IMR-90 (cell line): ENCODE measurements at regions not wholly inside any gene's neighbourhood (a gene's known extent, or its start where the extent isn't known, plus 50 kb on each side); places are given as distances from the start of the nearest gene placed in this dataset.

Source experiments
- FOS ChIP-seq: fragments of 150-350 bp; IDR thresholded peaks from 2 replicates; pipeline ENCODE4 v1.6.1; 2016; ENCODE audit warnings: low read depth, low read length
- MAFK ChIP-seq: IDR thresholded peaks from 2 replicates; pipeline ENCODE4 v1.6.1; 2012; ENCODE audit warnings: low read depth, low read length, improper control_type of control experiment
- POLR2A ChIP-seq: IDR thresholded peaks from 2 replicates; pipeline ENCODE4 v1.6.1; 2012; ENCODE audit warnings: mild to moderate bottlenecking, low read depth, low read length
- SMC3 ChIP-seq: fragments of 150-350 bp; IDR thresholded peaks from 2 replicates; pipeline ENCODE4 v1.6.1; 2016; ENCODE audit warnings: low read depth, mild to moderate bottlenecking, antibody characterized with exemption, low read length, moderate library complexity
- TF ChIP-seq, protein P1 (sequence below): conservative IDR thresholded peaks from 2 replicates; pipeline ENCODE4 v1.5.1; 2012; ENCODE audit warnings: mild to moderate bottlenecking, low read depth, low read length, improper control_type of control experiment

GRCh38 chr3:118181274-118181673 lies 853.4 kb downstream of the IGSF11 start:
- no peak for TF ChIP-seq FOS
- TF ChIP-seq, protein P1, sequence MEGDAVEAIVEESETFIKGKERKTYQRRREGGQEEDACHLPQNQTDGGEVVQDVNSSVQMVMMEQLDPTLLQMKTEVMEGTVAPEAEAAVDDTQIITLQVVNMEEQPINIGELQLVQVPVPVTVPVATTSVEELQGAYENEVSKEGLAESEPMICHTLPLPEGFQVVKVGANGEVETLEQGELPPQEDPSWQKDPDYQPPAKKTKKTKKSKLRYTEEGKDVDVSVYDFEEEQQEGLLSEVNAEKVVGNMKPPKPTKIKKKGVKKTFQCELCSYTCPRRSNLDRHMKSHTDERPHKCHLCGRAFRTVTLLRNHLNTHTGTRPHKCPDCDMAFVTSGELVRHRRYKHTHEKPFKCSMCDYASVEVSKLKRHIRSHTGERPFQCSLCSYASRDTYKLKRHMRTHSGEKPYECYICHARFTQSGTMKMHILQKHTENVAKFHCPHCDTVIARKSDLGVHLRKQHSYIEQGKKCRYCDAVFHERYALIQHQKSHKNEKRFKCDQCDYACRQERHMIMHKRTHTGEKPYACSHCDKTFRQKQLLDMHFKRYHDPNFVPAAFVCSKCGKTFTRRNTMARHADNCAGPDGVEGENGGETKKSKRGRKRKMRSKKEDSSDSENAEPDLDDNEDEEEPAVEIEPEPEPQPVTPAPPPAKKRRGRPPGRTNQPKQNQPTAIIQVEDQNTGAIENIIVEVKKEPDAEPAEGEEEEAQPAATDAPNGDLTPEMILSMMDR: no peak
- no peak for TF ChIP-seq MAFK
- TF ChIP-seq SMC3: no peak
- TF ChIP-seq POLR2A: no peak
